CD14-positive monocyte (primary cell): ENCODE measurements at regions not wholly inside any gene's neighbourhood (a gene's known extent, or its start where the extent isn't known, plus 50 kb on each side); places are given as distances from the start of the nearest gene placed in this dataset.

Experiments
- DNase-seq, 3 donors: peaks; one replicate each; pipeline ENCODE4 v3.0.0-alpha.2; 2011 to 2022
- H2AFZ ChIP-seq: 2 replicates; pipeline ENCODE4 v1.6.0; 2012; ENCODE audit warnings: mild to moderate bottlenecking, low read depth, low read length, inconsistent platforms; ENCODE audit not compliant: insufficient read depth, poor library complexity, severe bottlenecking
- H3K27ac ChIP-seq, 2 donors: 1 replicate in 1 of 2; 2 replicates in 1 of 2; pipeline ENCODE4 v1.5.1; 2012 to 2013; ENCODE audit warnings: low read length in 2 of 2, control low read depth in 1 of 2, inconsistent platforms in 1 of 2, low read depth in 1 of 2, mild to moderate bottlenecking in 1 of 2
- H3K27me3 ChIP-seq, 2 donors: one replicate each; pipeline versions ENCODE4 v1.6.0 to v1.6.1; 2011 to 2013; ENCODE audit warnings: low read length in 2 of 2; ENCODE audit not compliant: control insufficient read depth in 2 of 2, insufficient read depth in 2 of 2
- H3K36me3 ChIP-seq, 2 donors: replicated peaks in 1 of 2; 1 replicate in 1 of 2; 2 replicates in 1 of 2; pipeline versions ENCODE4 v1.5.1 to v1.6.1; 2012 to 2013; ENCODE audit warnings: low read length in 2 of 2, control low read depth in 1 of 2, inconsistent platforms in 1 of 2, mild to moderate bottlenecking in 1 of 2; ENCODE audit not compliant: insufficient read depth in 2 of 2, control insufficient read depth in 1 of 2
- H3K4me1 ChIP-seq, 2 donors: 1 replicate in 1 of 2; 2 replicates in 1 of 2; pipeline versions ENCODE4 v1.5.1 to v1.6.1; 2012 to 2013; ENCODE audit warnings: low read length in 2 of 2, control low read depth in 1 of 2, inconsistent platforms in 1 of 2, mild to moderate bottlenecking in 1 of 2, moderate library complexity in 1 of 2; ENCODE audit not compliant: insufficient read depth in 2 of 2, control insufficient read depth in 1 of 2
- H3K4me2 ChIP-seq: replicated peaks from 2 replicates; pipeline ENCODE3; 2012; ENCODE audit warnings: low read length, moderate library complexity, mild to moderate bottlenecking; ENCODE audit not compliant: poor library complexity, severe bottlenecking; ENCODE audit errors: extremely low read depth
- H3K4me3 ChIP-seq, 3 experiments: fragments of 200-600 bp in 1 of 3; sonication (generic) in 1 of 3; replicated peaks in 1 of 3; 1 replicate in 2 of 3; 2 replicates in 1 of 3; pipeline ENCODE4 v1.5.1; 2011 to 2013; ENCODE audit warnings: low read length in 3 of 3, mild to moderate bottlenecking in 3 of 3, control low read depth in 2 of 3, low read depth in 2 of 3, inconsistent platforms in 1 of 3, moderate library complexity in 1 of 3
- H3K79me2 ChIP-seq: 2 replicates; pipeline ENCODE4 v1.6.0; 2012; ENCODE audit warnings: mild to moderate bottlenecking, control low read depth, inconsistent platforms, low read length, moderate library complexity; ENCODE audit not compliant: insufficient read depth
- H3K9ac ChIP-seq: 2 replicates; pipeline ENCODE4 v1.6.0; 2017; ENCODE audit warnings: low read length, mild to moderate bottlenecking; ENCODE audit not compliant: insufficient read depth, poor library complexity, severe bottlenecking
- H3K9me3 ChIP-seq, 2 donors: replicated peaks in 1 of 2; 1 replicate in 1 of 2; 2 replicates in 1 of 2; pipeline versions ENCODE4 v1.5.1 to v1.6.1; 2012 to 2013; ENCODE audit warnings: low read length in 2 of 2, control low read depth in 1 of 2; ENCODE audit not compliant: control insufficient read depth in 1 of 2, insufficient read depth in 1 of 2
- H4K20me1 ChIP-seq: 2 replicates; pipeline ENCODE4 v1.6.0; 2012; ENCODE audit warnings: mild to moderate bottlenecking, low read length, control low read depth, moderate library complexity; ENCODE audit not compliant: insufficient read depth
- H3K27ac Mint-ChIP-seq, 7 donors: one replicate each; pipeline ENCODE4 v1.8.0; 2020; ENCODE audit warnings: mild to moderate bottlenecking in 7 of 7, mixed read lengths in 7 of 7, moderate library complexity in 6 of 7, inconsistent platforms in 2 of 7
- H3K27me3 Mint-ChIP-seq, 3 donors: one replicate each; pipeline ENCODE4 v1.8.0; 2021 to 2022; ENCODE audit warnings: low read depth in 3 of 3, mild to moderate bottlenecking in 3 of 3, mixed read lengths in 3 of 3, moderate library complexity in 3 of 3, inconsistent platforms in 1 of 3
- H3K36me3 Mint-ChIP-seq, 2 donors: one replicate each; pipeline ENCODE4 v1.8.0; 2020; ENCODE audit warnings: mixed read lengths in 2 of 2, inconsistent platforms in 1 of 2, mild to moderate bottlenecking in 1 of 2
- H3K4me1 Mint-ChIP-seq: one replicate; pipeline ENCODE4 v1.8.0; 2020; ENCODE audit warnings: mild to moderate bottlenecking, mixed read lengths
- H3K4me3 Mint-ChIP-seq, 2 donors: one replicate each; pipeline ENCODE4 v1.8.0; 2020; ENCODE audit warnings: mild to moderate bottlenecking in 2 of 2, mixed read lengths in 2 of 2, moderate library complexity in 1 of 2
- H3K9me3 Mint-ChIP-seq, 7 donors: one replicate each; pipeline ENCODE4 v1.8.0; 2020 to 2022; ENCODE audit warnings: mixed read lengths in 7 of 7, mild to moderate bottlenecking in 6 of 7, moderate library complexity in 6 of 7, inconsistent platforms in 2 of 7
- WGBS: methylation state at CpG from one replicate; pipeline ENCODE4 v1.1.5; 2013; ENCODE audit warnings: missing lambda C conversion rate; ENCODE audit not compliant: insufficient coverage; 5-methylcytosine and 5-hydroxymethylcytosine counted together
- intact Hi-C, 2 donors: fragments of 100-400 bp; cut with micrococcal nuclease; formaldehyde crosslinking; loops; one replicate each; pipeline versions ENCODE4 v1.15.0 to v1.15.1; 2023
- TF ChIP-seq, protein P1 (sequence below): fragments of 200-600 bp; IDR thresholded peaks from one replicate; pipeline ENCODE4 v1.8.0; 2022; ENCODE audit warnings: antibody characterized with exemption, mild to moderate bottlenecking

DNA sequence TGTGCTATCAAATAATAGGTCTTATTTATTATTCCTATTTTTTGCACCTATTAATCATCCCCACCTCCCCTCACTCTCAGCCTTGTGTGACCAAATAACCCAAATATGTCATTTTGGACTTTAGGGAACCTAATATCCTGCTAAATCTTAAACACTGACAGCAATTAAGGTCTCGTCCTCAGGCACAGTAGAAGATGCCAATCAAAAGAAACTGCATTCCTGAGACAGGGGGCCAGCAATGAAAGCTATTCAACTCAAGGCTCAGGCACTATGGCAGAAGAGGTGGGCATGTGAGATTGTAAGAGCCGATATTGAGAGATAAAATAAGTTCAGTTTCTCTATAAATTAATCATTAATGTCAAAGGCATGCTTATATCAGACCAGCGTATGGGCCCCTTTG lies 1437.7 kb upstream of the PCDH9 start:
- no peak overlapping the region for H3K4me3 Mint-ChIP-seq
- Histone ChIP-seq H3K4me2 (no peak overlapping the region), H3K27me3 (no peaks in the 10 kb centered on the region), H2AFZ (no peak overlapping the region), H3K9me3 (no peaks in the 10 kb centered on the region), H3K9ac (no peak overlapping the region), H4K20me1 (no peaks in the 10 kb centered on the region), H3K36me3 (no peaks in the 10 kb centered on the region), H3K27ac (no peak overlapping the region), H3K79me2 (no peaks in the 10 kb centered on the region), H3K4me1 (no peaks in the 10 kb centered on the region), H3K4me3 (no peak overlapping the region)
- intact Hi-C loops: no loop called here
- TF ChIP-seq, protein P1, sequence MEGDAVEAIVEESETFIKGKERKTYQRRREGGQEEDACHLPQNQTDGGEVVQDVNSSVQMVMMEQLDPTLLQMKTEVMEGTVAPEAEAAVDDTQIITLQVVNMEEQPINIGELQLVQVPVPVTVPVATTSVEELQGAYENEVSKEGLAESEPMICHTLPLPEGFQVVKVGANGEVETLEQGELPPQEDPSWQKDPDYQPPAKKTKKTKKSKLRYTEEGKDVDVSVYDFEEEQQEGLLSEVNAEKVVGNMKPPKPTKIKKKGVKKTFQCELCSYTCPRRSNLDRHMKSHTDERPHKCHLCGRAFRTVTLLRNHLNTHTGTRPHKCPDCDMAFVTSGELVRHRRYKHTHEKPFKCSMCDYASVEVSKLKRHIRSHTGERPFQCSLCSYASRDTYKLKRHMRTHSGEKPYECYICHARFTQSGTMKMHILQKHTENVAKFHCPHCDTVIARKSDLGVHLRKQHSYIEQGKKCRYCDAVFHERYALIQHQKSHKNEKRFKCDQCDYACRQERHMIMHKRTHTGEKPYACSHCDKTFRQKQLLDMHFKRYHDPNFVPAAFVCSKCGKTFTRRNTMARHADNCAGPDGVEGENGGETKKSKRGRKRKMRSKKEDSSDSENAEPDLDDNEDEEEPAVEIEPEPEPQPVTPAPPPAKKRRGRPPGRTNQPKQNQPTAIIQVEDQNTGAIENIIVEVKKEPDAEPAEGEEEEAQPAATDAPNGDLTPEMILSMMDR: no peak
- no peak overlapping the region for H3K27ac Mint-ChIP-seq
- no peaks in the 10 kb centered on the region for H3K36me3 Mint-ChIP-seq
- H3K4me1 Mint-ChIP-seq: no peaks in the 10 kb centered on the region
- H3K27me3 Mint-ChIP-seq: no peaks in the 10 kb centered on the region
- no peaks in the 10 kb centered on the region for H3K9me3 Mint-ChIP-seq
- DNase-seq: no peak
- 86% methylated on average over 1 of the region's 3 CpGs for WGBS

DNA sequence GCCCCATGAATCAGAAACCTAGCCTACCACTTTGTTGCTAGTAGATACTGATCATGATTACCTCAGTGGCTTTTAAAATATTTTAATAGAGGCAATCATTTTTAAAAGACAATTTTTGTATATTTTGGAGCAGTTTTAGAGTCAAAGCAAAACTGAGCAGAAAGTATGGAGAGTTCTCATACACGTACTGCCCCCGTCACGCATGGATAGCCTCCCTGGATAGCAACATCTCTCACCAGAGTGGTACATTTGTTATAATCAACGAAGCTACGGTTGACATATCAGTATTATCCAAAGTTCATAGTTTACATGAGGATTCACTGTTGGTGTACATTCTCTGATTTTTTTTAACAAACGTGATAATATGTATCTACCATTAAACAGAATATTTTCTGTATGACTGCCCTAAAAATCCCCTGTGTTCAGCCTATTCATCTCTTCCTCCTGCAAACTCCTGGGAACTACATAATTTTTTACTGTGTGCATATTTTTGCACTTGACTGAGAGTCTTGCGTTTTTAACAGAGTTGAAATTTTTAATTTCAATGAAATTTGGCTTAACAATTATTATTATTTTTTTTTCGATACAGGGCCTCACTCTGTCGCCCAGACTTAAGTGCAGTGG lies 1436.8 kb upstream of the PCDH9 start:
- Histone ChIP-seq H3K79me2 (no peaks in the 10 kb centered on the region), H3K27ac (no peak overlapping the region), H4K20me1 (no peaks in the 10 kb centered on the region), H3K4me2 (no peak overlapping the region), H3K9me3 (no peaks in the 10 kb centered on the region), H2AFZ (no peak overlapping the region), H3K4me1 (no peaks in the 10 kb centered on the region), H3K27me3 (no peaks in the 10 kb centered on the region), H3K9ac (no peak overlapping the region), H3K36me3 (no peaks in the 10 kb centered on the region), H3K4me3 (no peak overlapping the region)
- Mint-ChIP-seq H3K36me3 (no peaks in the 10 kb centered on the region), H3K4me1 (no peaks in the 10 kb centered on the region), H3K4me3 (no peak overlapping the region), H3K9me3 (no peaks in the 10 kb centered on the region), H3K27me3 (no peaks in the 10 kb centered on the region), H3K27ac (no peak overlapping the region)
- TF ChIP-seq, protein P1: no peak
- WGBS: 100% methylated on average over 3 of the region's 9 CpGs
- DNase-seq: no peak
- intact Hi-C loops: no loop called here
